Body of pancreas (tissue), 4 donors: ENCODE measurements at regions not wholly inside any gene's neighbourhood (a gene's known extent, or its start where the extent isn't known, plus 50 kb on each side); places are given as distances from the start of the nearest gene placed in this dataset.

Experiments used
- ATAC-seq: fragments of 150-250 bp; one replicate; pipeline ENCODE4 v1.9.1; 2016
- DNase-seq, 4 donors: peaks; one replicate each; pipeline ENCODE4 v3.0.0-alpha.2; 2019
- H3K27ac ChIP-seq, 4 donors: fragments of 200-600 bp; sonication (generic); 1 replicate in 3 of 4; 2 replicates in 1 of 4; pipeline versions ENCODE4 v1.5.1 to v1.6.1; 2016 to 2019; ENCODE audit warnings: mild to moderate bottlenecking in 1 of 4, mixed read lengths in 1 of 4, moderate library complexity in 1 of 4
- H3K27me3 ChIP-seq, 2 donors: fragments of 200-600 bp; sonication (generic); one replicate each; pipeline ENCODE4 v1.6.0; 2016; ENCODE audit warnings: mild to moderate bottlenecking in 1 of 2
- H3K36me3 ChIP-seq, 2 donors: fragments of 200-600 bp; sonication (generic); replicated peaks in 1 of 2; 2 replicates each; pipeline ENCODE4 v1.5.1; 2016; ENCODE audit warnings: low read depth in 2 of 2; ENCODE audit not compliant: insufficient read depth in 1 of 2
- H3K4me1 ChIP-seq: fragments of 200-600 bp; sonication (generic); one replicate; pipeline ENCODE4 v1.6.0; 2016
- H3K4me3 ChIP-seq, 2 donors: fragments of 200-600 bp; sonication (generic); 1 replicate in 1 of 2; 2 replicates in 1 of 2; pipeline ENCODE4 v1.5.1; 2016 to 2019
- H3K9me3 ChIP-seq, 3 donors: fragments of 200-600 bp; sonication (generic); 1 replicate in 2 of 3; 2 replicates in 1 of 3; pipeline ENCODE4 v1.5.1; 2016
- POLR2A ChIP-seq, 3 donors: fragments of 450-650 bp; IDR thresholded peaks; one replicate each; pipeline ENCODE4 v1.6.1; 2016; ENCODE audit warnings: antibody characterized with exemption in 3 of 3, mild to moderate bottlenecking in 2 of 3
- WGBS, 2 donors: methylation state at CpG; one replicate each; pipeline ENCODE4 v1.1.5; 2017; 5-methylcytosine and 5-hydroxymethylcytosine counted together
- intact Hi-C: fragments of 100-400 bp; cut with DNase I; formaldehyde crosslinking; loops from one replicate; pipeline ENCODE4 v1.15.1; 2023
- TF ChIP-seq, protein P1 (sequence below), 7 experiments: fragments of 450-650 bp in 4 of 7; fragments of 200-600 bp in 3 of 7; sonication (generic) in 3 of 7; IDR thresholded peaks; one replicate each; pipeline ENCODE4 v1.5.1; 2016 to 2019; ENCODE audit warnings: antibody characterized with exemption in 7 of 7

DNA sequence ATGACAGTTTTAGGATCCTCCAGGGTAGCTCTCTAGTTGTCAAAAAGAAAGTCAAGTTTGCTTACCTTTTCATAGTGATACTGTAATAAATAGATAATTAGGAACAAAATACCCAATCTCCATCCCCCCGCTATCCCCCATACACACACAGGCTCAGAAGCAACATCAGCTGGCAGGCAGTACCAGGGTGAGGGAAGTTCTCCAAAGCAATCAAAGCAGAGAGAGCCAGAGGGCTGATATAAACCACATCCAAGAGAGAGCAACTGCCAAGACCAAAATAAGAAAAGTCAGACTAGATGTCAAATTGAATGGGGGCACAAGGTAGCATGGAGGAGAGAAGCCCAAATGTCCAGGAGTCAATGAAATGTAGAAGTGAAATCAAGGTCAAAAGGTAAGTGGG, 80.2 kb upstream of the PTPRR start:
- 88 to 100% methylated on average over 1 of the region's 1 CpG for WGBS, 2 donors
- intact Hi-C loops = no loop called here
- H3K27ac ChIP-seq = no peak overlapping the region
- no peaks in the 10 kb centered on the region for H3K36me3 ChIP-seq
- ATAC-seq = no peak
- no peaks in the 10 kb centered on the region for H3K27me3 ChIP-seq
- no peak for DNase-seq
- H3K9me3 ChIP-seq = no peaks in the 10 kb centered on the region
- no peak overlapping the region for H3K4me3 ChIP-seq
- TF ChIP-seq POLR2A (IDR thresholded peaks at IDR 0.05) = no peak
- TF ChIP-seq, protein P1, sequence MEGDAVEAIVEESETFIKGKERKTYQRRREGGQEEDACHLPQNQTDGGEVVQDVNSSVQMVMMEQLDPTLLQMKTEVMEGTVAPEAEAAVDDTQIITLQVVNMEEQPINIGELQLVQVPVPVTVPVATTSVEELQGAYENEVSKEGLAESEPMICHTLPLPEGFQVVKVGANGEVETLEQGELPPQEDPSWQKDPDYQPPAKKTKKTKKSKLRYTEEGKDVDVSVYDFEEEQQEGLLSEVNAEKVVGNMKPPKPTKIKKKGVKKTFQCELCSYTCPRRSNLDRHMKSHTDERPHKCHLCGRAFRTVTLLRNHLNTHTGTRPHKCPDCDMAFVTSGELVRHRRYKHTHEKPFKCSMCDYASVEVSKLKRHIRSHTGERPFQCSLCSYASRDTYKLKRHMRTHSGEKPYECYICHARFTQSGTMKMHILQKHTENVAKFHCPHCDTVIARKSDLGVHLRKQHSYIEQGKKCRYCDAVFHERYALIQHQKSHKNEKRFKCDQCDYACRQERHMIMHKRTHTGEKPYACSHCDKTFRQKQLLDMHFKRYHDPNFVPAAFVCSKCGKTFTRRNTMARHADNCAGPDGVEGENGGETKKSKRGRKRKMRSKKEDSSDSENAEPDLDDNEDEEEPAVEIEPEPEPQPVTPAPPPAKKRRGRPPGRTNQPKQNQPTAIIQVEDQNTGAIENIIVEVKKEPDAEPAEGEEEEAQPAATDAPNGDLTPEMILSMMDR (IDR thresholded peaks at IDR 0.05) = no peak
- H3K4me1 ChIP-seq = no peaks in the 10 kb centered on the region

DNA sequence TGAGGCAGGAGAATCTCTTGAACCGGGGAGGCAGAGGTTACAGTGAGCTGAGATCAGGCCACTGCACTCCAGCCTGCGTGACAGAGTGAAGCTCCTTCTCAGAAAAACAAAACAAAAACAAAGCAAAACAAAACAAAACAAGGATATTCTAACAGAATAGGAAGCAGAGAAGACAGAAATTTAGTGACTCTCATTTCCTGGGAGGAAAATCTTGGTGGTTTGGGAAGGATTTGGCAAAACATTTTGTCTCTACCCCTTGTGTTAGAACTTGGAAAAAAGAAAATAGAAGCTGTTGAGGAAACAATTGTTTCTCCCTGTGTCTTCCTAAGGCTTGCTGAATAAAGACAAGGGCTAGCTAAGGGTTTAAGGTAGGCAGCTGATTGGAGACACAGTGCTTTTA, 79.7 kb upstream of the PTPRR start:
- no peaks in the 10 kb centered on the region for H3K36me3 ChIP-seq
- 84 to 98% methylated on average over 2 of the region's 2 CpGs for WGBS, 2 donors

GRCh38 chr12:70994217-70994788, 73.8 kb upstream of the PTPRR start:
- 51 to 56% methylated on average over 5 of the region's 5 CpGs for WGBS, 2 donors
- Histone ChIP-seq H3K36me3 (no peaks in the 10 kb centered on the region), H3K4me1 (no peaks in the 10 kb centered on the region), H3K27me3 (no peaks in the 10 kb centered on the region), H3K27ac (peak overlapping the region in 1 of 4 donors; percentile 32), H3K4me3 (no peak overlapping the region), H3K9me3 (no peaks in the 10 kb centered on the region)
- no peak for DNase-seq
- TF ChIP-seq POLR2A (IDR thresholded peaks at IDR 0.05) = no peak
- TF ChIP-seq, protein P1 (IDR thresholded peaks at IDR 0.05) = no peak
- ATAC-seq = peak; percentile 45
- intact Hi-C loops = no loop called here

More for the DNA sequence above, 79.7 kb upstream of the PTPRR start:
- no peak for TF ChIP-seq POLR2A (IDR thresholded peaks at IDR 0.05)
- TF ChIP-seq, protein P1 (IDR thresholded peaks at IDR 0.05) = no peak
- intact Hi-C loops = no loop called here
- Histone ChIP-seq H3K4me1 (no peaks in the 10 kb centered on the region), H3K9me3 (no peaks in the 10 kb centered on the region), H3K27me3 (no peaks in the 10 kb centered on the region), H3K4me3 (no peak overlapping the region), H3K27ac (no peak overlapping the region)
- no peak for DNase-seq
- ATAC-seq = no peak

DNA sequence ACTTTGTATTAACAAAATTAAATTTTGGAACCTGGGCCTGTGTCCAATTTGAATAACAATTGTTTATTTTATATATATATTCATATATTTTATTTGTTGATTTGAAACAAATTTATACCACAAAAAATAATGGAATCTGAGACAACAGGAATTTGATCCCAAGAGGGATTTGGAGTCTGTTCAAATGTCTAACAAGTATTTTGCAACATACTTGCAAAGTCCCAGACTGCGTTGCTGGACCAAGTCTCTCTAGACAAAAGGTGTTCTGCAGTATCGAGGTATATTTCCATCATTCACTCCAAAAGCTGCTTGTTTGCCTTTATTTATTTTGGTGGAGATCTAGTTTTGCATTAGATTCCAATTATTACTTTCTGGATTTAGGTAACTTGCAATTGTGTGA, 68.7 kb upstream of the PTPRR start:
- H3K4me3 ChIP-seq = no peak overlapping the region

GRCh38 chr12:70985850-70986249, 65.3 kb upstream of the PTPRR start:
- H3K4me3 ChIP-seq = no peak overlapping the region
- H3K27me3 ChIP-seq = no peaks in the 10 kb centered on the region
- 36 to 45% methylated on average over 1 of the region's 1 CpG for WGBS, 2 donors
- TF ChIP-seq, protein P1 (IDR thresholded peaks at IDR 0.05) = no peak
- no peak for TF ChIP-seq POLR2A (IDR thresholded peaks at IDR 0.05)
- H3K36me3 ChIP-seq = no peaks in the 10 kb centered on the region
- H3K4me1 ChIP-seq = no peaks in the 10 kb centered on the region
- DNase-seq (no peak), ATAC-seq (no peak)
- intact Hi-C loops = no loop called here
- no peaks in the 10 kb centered on the region for H3K9me3 ChIP-seq
- H3K27ac ChIP-seq = no peak overlapping the region

More for the DNA sequence above, 68.7 kb upstream of the PTPRR start:
- no peaks in the 10 kb centered on the region for H3K4me1 ChIP-seq
- no peak for TF ChIP-seq POLR2A (IDR thresholded peaks at IDR 0.05)
- TF ChIP-seq, protein P1 (IDR thresholded peaks at IDR 0.05) = no peak
- DNase-seq = no peak
- no peak overlapping the region for H3K27ac ChIP-seq
- no peaks in the 10 kb centered on the region for H3K27me3 ChIP-seq
- WGBS, 2 donors = 71 to 74% methylated on average over 2 of the region's 2 CpGs
- H3K9me3 ChIP-seq = no peaks in the 10 kb centered on the region
- H3K36me3 ChIP-seq = no peaks in the 10 kb centered on the region
- ATAC-seq = no peak
- intact Hi-C loops = no loop called here
